Right lobe of liver (tissue), 4 donors: ENCODE measurements at regions not wholly inside any gene's neighbourhood (a gene's known extent, or its start where the extent isn't known, plus 50 kb on each side); places are given as distances from the start of the nearest gene placed in this dataset.

Experiments
- POLR2A ChIP-seq: fragments of 450-650 bp; IDR thresholded peaks from one replicate; pipeline ENCODE4 v1.6.1; 2017; ENCODE audit warnings: antibody characterized with exemption, mild to moderate bottlenecking
- TF ChIP-seq, protein P1 (sequence below), 4 donors: fragments of 200-600 bp in 3 of 4; fragments of 450-650 bp in 1 of 4; IDR thresholded peaks; one replicate each; pipeline versions ENCODE4 v1.5.1 to v1.8.0; 2016 to 2022; ENCODE audit warnings: antibody characterized with exemption in 4 of 4, mild to moderate bottlenecking in 2 of 4
- donor health status: DM: no; HTN: no; CAD: no.
- donor health status: DM: no; HTN: no; CAD: no.
- donor health status: DM: no; HTN: yes; CAD: no.

DNA sequence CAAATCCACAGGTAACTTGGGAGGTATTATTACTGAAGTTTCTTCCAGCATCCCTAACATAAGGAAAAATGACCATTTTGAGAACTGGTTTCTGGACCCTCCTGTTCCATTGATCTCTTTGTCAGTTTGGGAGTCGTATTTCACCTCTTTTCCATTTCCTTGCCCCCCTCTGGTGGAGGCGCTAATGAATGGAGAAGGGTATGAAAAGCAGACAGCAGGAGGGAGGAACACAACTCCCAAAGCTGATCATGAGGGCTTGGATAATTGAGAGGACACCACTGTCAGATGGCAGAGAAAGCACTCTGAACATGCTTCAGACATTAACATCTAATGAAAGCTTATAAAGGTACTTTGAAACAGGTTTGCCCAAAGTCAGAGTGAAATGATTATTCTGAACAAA lies 56.6 kb upstream of the TLK1 start:
- TF ChIP-seq, protein P1, sequence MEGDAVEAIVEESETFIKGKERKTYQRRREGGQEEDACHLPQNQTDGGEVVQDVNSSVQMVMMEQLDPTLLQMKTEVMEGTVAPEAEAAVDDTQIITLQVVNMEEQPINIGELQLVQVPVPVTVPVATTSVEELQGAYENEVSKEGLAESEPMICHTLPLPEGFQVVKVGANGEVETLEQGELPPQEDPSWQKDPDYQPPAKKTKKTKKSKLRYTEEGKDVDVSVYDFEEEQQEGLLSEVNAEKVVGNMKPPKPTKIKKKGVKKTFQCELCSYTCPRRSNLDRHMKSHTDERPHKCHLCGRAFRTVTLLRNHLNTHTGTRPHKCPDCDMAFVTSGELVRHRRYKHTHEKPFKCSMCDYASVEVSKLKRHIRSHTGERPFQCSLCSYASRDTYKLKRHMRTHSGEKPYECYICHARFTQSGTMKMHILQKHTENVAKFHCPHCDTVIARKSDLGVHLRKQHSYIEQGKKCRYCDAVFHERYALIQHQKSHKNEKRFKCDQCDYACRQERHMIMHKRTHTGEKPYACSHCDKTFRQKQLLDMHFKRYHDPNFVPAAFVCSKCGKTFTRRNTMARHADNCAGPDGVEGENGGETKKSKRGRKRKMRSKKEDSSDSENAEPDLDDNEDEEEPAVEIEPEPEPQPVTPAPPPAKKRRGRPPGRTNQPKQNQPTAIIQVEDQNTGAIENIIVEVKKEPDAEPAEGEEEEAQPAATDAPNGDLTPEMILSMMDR (IDR thresholded peaks at IDR 0.05): no peak
- TF ChIP-seq POLR2A: no peak
